ENCODE measurements at regions not wholly inside any gene's neighbourhood (a gene's known extent, or its start where the extent isn't known, plus 50 kb on each side); places are given as distances from the start of the nearest gene placed in this dataset.
A peak's percentile ranks its signal among the peaks of the same experiment; 100 is the strongest.

GRCh38 chr13:40456397-40456953 is 210.0 kb downstream of the FOXO1 start:
- Histone ChIP-seq H2AFZ (replicated peaks) (no peak overlapping the region), H3K4me1 (no peaks in the 10 kb centered on the region), H3K4me3 (no peak overlapping the region), H3K9me3 (ENCODE audit: low read depth) (no peaks in the 10 kb centered on the region), H3F3A (ENCODE audit: low read depth) (no peaks in the 10 kb centered on the region), H3K4me2 (no peak overlapping the region), H3K36me3 (no peaks in the 10 kb centered on the region), H3K79me2 (ENCODE audit: low read depth) (no peaks in the 10 kb centered on the region), H3K27me3 (no peaks in the 10 kb centered on the region), H4K20me1 (ENCODE audit: low read depth) (no peaks in the 10 kb centered on the region), H3K27ac (no peak overlapping the region), H3K9ac (no peak overlapping the region)
- no peak overlapping the region for H3K4me3 Mint-ChIP-seq
- H3K27ac Mint-ChIP-seq: no peak overlapping the region
- no peaks in the 10 kb centered on the region for H3K36me3 Mint-ChIP-seq
- peaks cover 10% of the 10 kb centered on the region for H3K9me3 Mint-ChIP-seq
- peaks cover 8% of the 10 kb centered on the region for H3K27me3 Mint-ChIP-seq (ENCODE audit: insufficient read depth, low read depth)
- no peak for TF ChIP-seq EZH2 (IDR thresholded peaks at IDR 0.05)
- TF ChIP-seq, protein P1, sequence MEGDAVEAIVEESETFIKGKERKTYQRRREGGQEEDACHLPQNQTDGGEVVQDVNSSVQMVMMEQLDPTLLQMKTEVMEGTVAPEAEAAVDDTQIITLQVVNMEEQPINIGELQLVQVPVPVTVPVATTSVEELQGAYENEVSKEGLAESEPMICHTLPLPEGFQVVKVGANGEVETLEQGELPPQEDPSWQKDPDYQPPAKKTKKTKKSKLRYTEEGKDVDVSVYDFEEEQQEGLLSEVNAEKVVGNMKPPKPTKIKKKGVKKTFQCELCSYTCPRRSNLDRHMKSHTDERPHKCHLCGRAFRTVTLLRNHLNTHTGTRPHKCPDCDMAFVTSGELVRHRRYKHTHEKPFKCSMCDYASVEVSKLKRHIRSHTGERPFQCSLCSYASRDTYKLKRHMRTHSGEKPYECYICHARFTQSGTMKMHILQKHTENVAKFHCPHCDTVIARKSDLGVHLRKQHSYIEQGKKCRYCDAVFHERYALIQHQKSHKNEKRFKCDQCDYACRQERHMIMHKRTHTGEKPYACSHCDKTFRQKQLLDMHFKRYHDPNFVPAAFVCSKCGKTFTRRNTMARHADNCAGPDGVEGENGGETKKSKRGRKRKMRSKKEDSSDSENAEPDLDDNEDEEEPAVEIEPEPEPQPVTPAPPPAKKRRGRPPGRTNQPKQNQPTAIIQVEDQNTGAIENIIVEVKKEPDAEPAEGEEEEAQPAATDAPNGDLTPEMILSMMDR (IDR thresholded peaks at IDR 0.05): no peak
- TF ChIP-seq EZH2phosphoT487 (IDR thresholded peaks at IDR 0.05): no peak
- peak; percentile 26 for DNase-seq (ENCODE audit: low spot score)
- peaks cover 10% of the 10 kb centered on the region for H3K4me1 Mint-ChIP-seq

DNA sequence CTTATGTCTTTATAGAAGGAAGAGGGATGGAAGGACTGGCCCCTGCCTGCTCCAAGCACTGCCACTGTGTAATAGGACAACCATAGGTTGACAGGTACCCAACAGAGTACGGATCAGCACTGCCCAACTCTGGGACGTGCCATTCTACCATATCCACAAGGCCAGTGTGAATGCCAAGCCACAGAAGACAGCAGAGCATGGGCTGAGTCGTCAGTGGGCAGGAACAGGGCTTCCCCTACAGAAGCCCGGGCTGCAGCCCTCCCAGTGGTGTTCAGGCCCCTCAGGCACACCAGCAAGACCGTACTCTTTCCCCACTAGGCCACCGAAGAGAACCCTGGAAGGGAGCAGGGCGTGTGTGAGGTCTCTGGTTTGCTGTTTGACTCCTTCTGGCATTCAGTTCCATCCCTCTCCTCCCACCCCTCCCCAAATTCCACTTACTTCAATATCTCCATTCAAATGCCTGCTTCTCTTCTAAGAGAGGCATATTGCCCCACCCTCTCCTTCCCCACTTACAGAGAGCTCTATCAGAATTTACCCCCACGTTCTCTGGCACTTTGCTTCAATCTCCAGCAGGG is 209.4 kb downstream of the FOXO1 start:
- H3K36me3 ChIP-seq: no peaks in the 10 kb centered on the region
- no peak overlapping the region for H3K9ac ChIP-seq
- peaks cover 10% of the 10 kb centered on the region for H3K9me3 Mint-ChIP-seq

DNA sequence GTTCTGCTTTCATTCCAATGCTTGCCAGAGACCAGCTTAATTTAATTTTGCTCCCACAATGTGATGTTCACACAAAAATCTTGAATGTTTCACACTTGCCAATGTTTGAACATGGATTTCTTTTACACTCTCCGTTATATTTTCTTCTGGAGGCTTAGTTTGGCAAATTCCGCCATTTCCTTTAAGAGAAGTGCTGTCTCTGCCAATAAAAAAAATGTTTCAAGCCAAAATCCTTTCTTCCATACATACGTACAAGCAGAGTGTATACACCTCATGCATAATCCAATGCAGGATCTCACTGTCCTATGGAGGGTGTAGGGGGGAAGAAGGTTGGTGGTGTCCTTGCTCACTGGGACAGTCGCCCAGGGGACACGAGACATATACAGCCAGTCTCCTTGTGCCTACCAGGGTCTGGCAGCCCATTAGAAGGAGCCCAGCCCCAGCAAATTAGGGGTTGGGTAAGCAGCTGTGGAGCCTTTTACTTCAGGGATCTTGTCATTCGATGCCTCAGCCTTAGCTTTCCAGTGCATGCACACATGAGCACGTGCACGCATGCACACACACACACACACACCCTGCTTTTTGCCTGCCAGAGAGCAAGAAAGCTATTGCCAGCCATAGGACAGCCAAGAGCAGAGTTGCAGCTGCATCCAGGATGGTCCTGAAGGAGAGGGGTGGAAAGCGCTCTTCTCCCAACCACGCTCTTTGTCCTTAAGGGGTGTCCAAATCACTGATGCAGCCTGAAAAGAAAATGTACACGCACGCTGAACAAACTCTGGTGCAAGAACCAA is 208.3 kb downstream of the FOXO1 start:
- Histone ChIP-seq H2AFZ (replicated peaks) (no peak overlapping the region), H3K27me3 (no peaks in the 10 kb centered on the region), H3K27ac (no peak overlapping the region), H3K79me2 (ENCODE audit: low read depth) (no peaks in the 10 kb centered on the region), H3K4me3 (no peak overlapping the region), H3K9ac (no peak overlapping the region), H4K20me1 (ENCODE audit: low read depth) (no peaks in the 10 kb centered on the region), H3K9me3 (ENCODE audit: low read depth) (no peaks in the 10 kb centered on the region), H3K4me1 (no peaks in the 10 kb centered on the region), H3K36me3 (no peaks in the 10 kb centered on the region), H3F3A (ENCODE audit: low read depth) (no peaks in the 10 kb centered on the region), H3K4me2 (no peak overlapping the region)
- Mint-ChIP-seq H3K4me1 (peaks cover 10% of the 10 kb centered on the region), H3K9me3 (peaks cover 10% of the 10 kb centered on the region), H3K36me3 (no peaks in the 10 kb centered on the region), H3K27ac (no peak overlapping the region), H3K4me3 (no peak overlapping the region), H3K27me3 (ENCODE audit: insufficient read depth, low read depth) (peaks cover 8% of the 10 kb centered on the region)
- DNase-seq (ENCODE audit: low spot score): no peak
- TF ChIP-seq EZH2phosphoT487 (IDR thresholded peaks at IDR 0.05) (no peak), EZH2 (IDR thresholded peaks at IDR 0.05) (no peak)
- TF ChIP-seq, protein P1 (IDR thresholded peaks at IDR 0.05): no peak

More for the DNA sequence above, 209.4 kb downstream of the FOXO1 start:
- Histone ChIP-seq H3K9me3 (ENCODE audit: low read depth) (no peaks in the 10 kb centered on the region), H4K20me1 (ENCODE audit: low read depth) (no peaks in the 10 kb centered on the region), H2AFZ (replicated peaks) (no peak overlapping the region), H3K4me2 (no peak overlapping the region), H3K79me2 (ENCODE audit: low read depth) (no peaks in the 10 kb centered on the region), H3K27ac (no peak overlapping the region), H3F3A (ENCODE audit: low read depth) (no peaks in the 10 kb centered on the region), H3K27me3 (no peaks in the 10 kb centered on the region), H3K4me1 (no peaks in the 10 kb centered on the region), H3K4me3 (no peak overlapping the region)
- DNase-seq (ENCODE audit: low spot score): no peak
- Mint-ChIP-seq H3K36me3 (no peaks in the 10 kb centered on the region), H3K27ac (no peak overlapping the region), H3K4me3 (no peak overlapping the region), H3K4me1 (peaks cover 10% of the 10 kb centered on the region), H3K27me3 (ENCODE audit: insufficient read depth, low read depth) (peaks cover 8% of the 10 kb centered on the region)
- TF ChIP-seq, protein P1 (IDR thresholded peaks at IDR 0.05): no peak
- TF ChIP-seq EZH2 (IDR thresholded peaks at IDR 0.05): no peak
- TF ChIP-seq EZH2phosphoT487 (IDR thresholded peaks at IDR 0.05): no peak
